Lower lobe of right lung (tissue), 2 donors: ENCODE measurements at regions not wholly inside any gene's neighbourhood (a gene's known extent, or its start where the extent isn't known, plus 50 kb on each side); places are given as distances from the start of the nearest gene placed in this dataset.

ENCODE experiments used
- ATAC-seq, 2 donors: fragments of 200-7000 bp; cut with Tn5 transposase; one replicate each; pipeline ENCODE4 v1.9.1; 2020 to 2022; ENCODE audit warnings: mild to moderate bottlenecking in 2 of 2, moderate library complexity in 2 of 2
- DNase-seq: peaks from one replicate; pipeline ENCODE4 v3.0.0-alpha.2; 2020
- H3K27ac ChIP-seq: fragments of 200-600 bp; one replicate; pipeline ENCODE4 v1.8.0; 2022
- H3K27me3 ChIP-seq: fragments of 200-600 bp; one replicate; pipeline ENCODE4 v1.8.0; 2022; ENCODE audit warnings: low read depth
- H3K36me3 ChIP-seq: fragments of 200-600 bp; one replicate; pipeline ENCODE4 v1.8.0; 2022; ENCODE audit warnings: mild to moderate bottlenecking
- H3K4me1 ChIP-seq: fragments of 200-600 bp; one replicate; pipeline ENCODE4 v1.8.0; 2022
- H3K4me3 ChIP-seq: fragments of 200-600 bp; one replicate; pipeline ENCODE4 v1.8.0; 2022; ENCODE audit warnings: mild to moderate bottlenecking
- H3K9me3 ChIP-seq: fragments of 200-600 bp; one replicate; pipeline ENCODE4 v1.8.0; 2022
- CTCF ChIP-seq: fragments of 200-600 bp; IDR thresholded peaks from one replicate; pipeline ENCODE4 v1.8.0; 2022; ENCODE audit warnings: antibody characterized with exemption, mild to moderate bottlenecking
- intact Hi-C: fragments of 100-400 bp; cut with DNase I; formaldehyde crosslinking; loops from one replicate; pipeline ENCODE4 v1.11.0; 2022
- donor health status: DM: no; HTN: yes; CAD: no; lungs with severe emphysema.

- Histone ChIP-seq H3K4me1 (no peaks in the 10 kb centered on the region), H3K27ac (no peak overlapping the region), H3K9me3 (no peaks in the 10 kb centered on the region), H3K36me3 (no peaks in the 10 kb centered on the region), H3K27me3 (no peaks in the 10 kb centered on the region), H3K4me3 (no peak overlapping the region)
- TF ChIP-seq CTCF: no peak
- DNase-seq: no peak
- intact Hi-C loops: no loop called here
- ATAC-seq: no peak
Observed at GRCh38 chr3:1774597-1774996, 324.1 kb upstream of the CNTN4 start.

GRCh38 chr3:1775321-1775720 lies 323.3 kb upstream of the CNTN4 start:
- intact Hi-C loops: no loop called here
- no peaks in the 10 kb centered on the region for H3K4me1 ChIP-seq
- H3K27ac ChIP-seq: no peak overlapping the region
- TF ChIP-seq CTCF: no peak
- DNase-seq: no peak
- H3K27me3 ChIP-seq: no peaks in the 10 kb centered on the region
- ATAC-seq: no peak
- no peak overlapping the region for H3K4me3 ChIP-seq
- no peaks in the 10 kb centered on the region for H3K36me3 ChIP-seq
- no peaks in the 10 kb centered on the region for H3K9me3 ChIP-seq

GRCh38 chr3:1783995-1784394 lies 314.7 kb upstream of the CNTN4 start:
- Histone ChIP-seq H3K36me3 (no peaks in the 10 kb centered on the region), H3K27me3 (no peaks in the 10 kb centered on the region), H3K27ac (no peak overlapping the region), H3K4me3 (no peak overlapping the region), H3K9me3 (no peaks in the 10 kb centered on the region), H3K4me1 (no peaks in the 10 kb centered on the region)
- ATAC-seq: no peak
- no peak for DNase-seq
- no peak for TF ChIP-seq CTCF
- intact Hi-C loops: no loop called here

GRCh38 chr3:1787094-1787493 lies 311.6 kb upstream of the CNTN4 start:
- Histone ChIP-seq H3K4me3 (no peak overlapping the region), H3K27ac (no peak overlapping the region), H3K27me3 (no peaks in the 10 kb centered on the region), H3K36me3 (no peaks in the 10 kb centered on the region), H3K4me1 (no peaks in the 10 kb centered on the region), H3K9me3 (no peaks in the 10 kb centered on the region)
- ATAC-seq (no peak), DNase-seq (no peak)
- TF ChIP-seq CTCF: no peak
- intact Hi-C loops: no loop called here

GRCh38 chr3:1792466-1792865 lies 306.2 kb upstream of the CNTN4 start:
- Histone ChIP-seq H3K36me3 (no peaks in the 10 kb centered on the region), H3K4me1 (no peaks in the 10 kb centered on the region), H3K4me3 (no peak overlapping the region), H3K27ac (no peak overlapping the region), H3K27me3 (no peaks in the 10 kb centered on the region), H3K9me3 (no peaks in the 10 kb centered on the region)
- no peak for TF ChIP-seq CTCF
- intact Hi-C loops: no loop called here
- ATAC-seq (no peak), DNase-seq (no peak)
